Upper lobe of right lung (tissue), 1 donor: ENCODE measurements at regions not wholly inside any gene's neighbourhood (a gene's known extent, or its start where the extent isn't known, plus 50 kb on each side); places are given as distances from the start of the nearest gene placed in this dataset.

Experiments
- ATAC-seq: fragments of 200-7000 bp; cut with Tn5 transposase; one replicate; pipeline ENCODE4 v1.9.1; 2020; ENCODE audit warnings: mild to moderate bottlenecking, moderate library complexity
- DNase-seq: peaks from one replicate; pipeline ENCODE4 v3.0.0-alpha.2; 2020
- H3K27ac ChIP-seq: fragments of 200-600 bp; one replicate; pipeline ENCODE4 v1.8.0; 2022
- H3K27me3 ChIP-seq: fragments of 200-600 bp; one replicate; pipeline ENCODE4 v1.8.0; 2022; ENCODE audit warnings: mild to moderate bottlenecking
- H3K36me3 ChIP-seq: fragments of 200-600 bp; one replicate; pipeline ENCODE4 v1.8.0; 2022
- H3K4me1 ChIP-seq: fragments of 200-600 bp; one replicate; pipeline ENCODE4 v1.8.0; 2022
- H3K4me3 ChIP-seq: fragments of 200-600 bp; one replicate; pipeline ENCODE4 v1.8.0; 2022; ENCODE audit warnings: mild to moderate bottlenecking
- H3K9me3 ChIP-seq: fragments of 200-600 bp; one replicate; pipeline ENCODE4 v1.8.0; 2022
- intact Hi-C: fragments of 100-400 bp; cut with DNase I; formaldehyde crosslinking; loops from one replicate; pipeline ENCODE4 v1.11.0; 2022
- TF ChIP-seq, protein P1 (sequence below): fragments of 200-600 bp; IDR thresholded peaks from one replicate; pipeline ENCODE4 v1.8.0; 2022; ENCODE audit warnings: antibody characterized with exemption
- donor health status: DM: no; HTN: yes; CAD: no; lungs with severe emphysema.

GRCh38 chr14:43249116-43249515, 1258.0 kb downstream of the FSCB start:
- Histone ChIP-seq H3K27ac (no peak overlapping the region), H3K4me3 (no peak overlapping the region), H3K27me3 (no peaks in the 10 kb centered on the region), H3K4me1 (no peaks in the 10 kb centered on the region), H3K9me3 (no peaks in the 10 kb centered on the region), H3K36me3 (no peaks in the 10 kb centered on the region)
- DNase-seq: no peak
- intact Hi-C loops: no loop called here
- TF ChIP-seq, protein P1, sequence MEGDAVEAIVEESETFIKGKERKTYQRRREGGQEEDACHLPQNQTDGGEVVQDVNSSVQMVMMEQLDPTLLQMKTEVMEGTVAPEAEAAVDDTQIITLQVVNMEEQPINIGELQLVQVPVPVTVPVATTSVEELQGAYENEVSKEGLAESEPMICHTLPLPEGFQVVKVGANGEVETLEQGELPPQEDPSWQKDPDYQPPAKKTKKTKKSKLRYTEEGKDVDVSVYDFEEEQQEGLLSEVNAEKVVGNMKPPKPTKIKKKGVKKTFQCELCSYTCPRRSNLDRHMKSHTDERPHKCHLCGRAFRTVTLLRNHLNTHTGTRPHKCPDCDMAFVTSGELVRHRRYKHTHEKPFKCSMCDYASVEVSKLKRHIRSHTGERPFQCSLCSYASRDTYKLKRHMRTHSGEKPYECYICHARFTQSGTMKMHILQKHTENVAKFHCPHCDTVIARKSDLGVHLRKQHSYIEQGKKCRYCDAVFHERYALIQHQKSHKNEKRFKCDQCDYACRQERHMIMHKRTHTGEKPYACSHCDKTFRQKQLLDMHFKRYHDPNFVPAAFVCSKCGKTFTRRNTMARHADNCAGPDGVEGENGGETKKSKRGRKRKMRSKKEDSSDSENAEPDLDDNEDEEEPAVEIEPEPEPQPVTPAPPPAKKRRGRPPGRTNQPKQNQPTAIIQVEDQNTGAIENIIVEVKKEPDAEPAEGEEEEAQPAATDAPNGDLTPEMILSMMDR: no peak
- ATAC-seq: no peak

DNA sequence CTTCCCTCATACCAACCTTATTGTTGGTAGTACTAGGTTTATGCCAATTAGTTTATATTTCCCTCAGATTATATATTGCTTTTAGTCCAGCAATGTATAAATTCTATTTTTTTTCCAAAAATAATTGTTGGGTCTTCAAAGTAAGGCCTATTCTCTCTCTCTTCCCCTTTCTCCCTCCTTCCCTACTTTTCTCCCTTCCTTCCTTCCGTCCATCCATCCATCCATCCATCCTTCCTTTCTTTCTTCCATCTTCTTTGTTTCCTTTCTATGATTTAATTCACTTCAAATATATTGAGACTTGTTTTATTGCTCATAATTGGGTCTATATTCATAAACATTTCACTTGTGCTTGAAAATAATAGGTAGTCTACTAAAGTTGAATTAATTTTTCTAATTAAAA, 1259.2 kb downstream of the FSCB start:
- intact Hi-C loops: no loop called here
- no peak for DNase-seq
- no peak overlapping the region for H3K27ac ChIP-seq
- H3K36me3 ChIP-seq: no peaks in the 10 kb centered on the region
- no peak for ATAC-seq
- TF ChIP-seq, protein P1: no peak
- no peaks in the 10 kb centered on the region for H3K27me3 ChIP-seq
- H3K4me3 ChIP-seq: no peak overlapping the region
- no peaks in the 10 kb centered on the region for H3K4me1 ChIP-seq
- no peaks in the 10 kb centered on the region for H3K9me3 ChIP-seq

DNA sequence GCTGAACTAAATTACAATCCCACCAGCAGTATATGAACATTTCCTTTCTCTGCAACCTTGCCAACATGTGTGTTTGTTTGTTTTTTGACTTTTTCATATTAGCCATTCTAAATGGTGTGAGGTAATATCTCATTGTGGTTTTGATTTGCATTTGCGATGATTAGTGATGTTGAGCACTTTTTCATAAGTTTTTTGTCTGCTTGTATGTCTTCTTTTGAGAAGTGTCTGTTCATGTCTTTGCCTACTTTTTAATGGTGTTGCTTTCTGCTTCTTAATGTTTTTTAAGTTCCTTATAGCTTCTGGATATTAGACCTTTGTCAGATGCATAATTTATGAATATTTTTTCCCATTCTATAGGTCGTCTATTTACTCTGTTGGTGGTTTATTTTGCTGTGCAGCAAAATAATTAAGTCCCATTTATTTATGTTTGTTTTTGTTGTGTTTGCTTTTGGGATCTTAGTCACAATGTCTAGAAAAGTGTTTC, 1262.9 kb downstream of the FSCB start:
- no peaks in the 10 kb centered on the region for H3K9me3 ChIP-seq
- intact Hi-C loops: no loop called here
- DNase-seq (no peak), ATAC-seq (no peak)
- TF ChIP-seq, protein P1: no peak
- H3K36me3 ChIP-seq: no peaks in the 10 kb centered on the region
- H3K27ac ChIP-seq: no peak overlapping the region
- H3K4me1 ChIP-seq: no peaks in the 10 kb centered on the region
- no peaks in the 10 kb centered on the region for H3K27me3 ChIP-seq
- H3K4me3 ChIP-seq: no peak overlapping the region

DNA sequence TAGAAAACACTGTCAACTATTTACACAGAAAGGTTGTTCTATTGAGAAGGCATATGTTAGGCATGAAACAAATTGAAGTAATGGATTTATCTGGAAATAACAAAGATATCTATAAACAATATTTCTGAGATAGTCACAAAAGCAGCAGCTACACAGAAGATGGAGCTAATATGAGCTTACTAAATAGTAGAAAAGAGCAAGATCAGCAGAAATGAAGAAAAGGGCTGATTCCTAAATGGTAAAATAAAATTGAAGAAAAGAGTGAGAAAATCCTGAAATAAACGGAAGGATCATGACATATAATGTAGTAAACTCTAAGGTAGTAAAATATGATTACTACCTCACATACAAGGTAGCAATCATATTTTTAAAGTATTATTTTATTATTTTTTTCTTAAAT, 1263.9 kb downstream of the FSCB start:
- no peak overlapping the region for H3K4me3 ChIP-seq
- no peak for ATAC-seq
- no peak overlapping the region for H3K27ac ChIP-seq
- no peaks in the 10 kb centered on the region for H3K9me3 ChIP-seq
- no peak for DNase-seq
- H3K27me3 ChIP-seq: no peaks in the 10 kb centered on the region
- H3K4me1 ChIP-seq: no peaks in the 10 kb centered on the region
- intact Hi-C loops: no loop called here
- TF ChIP-seq, protein P1: no peak
- no peaks in the 10 kb centered on the region for H3K36me3 ChIP-seq

- Histone ChIP-seq H3K27me3 (no peaks in the 10 kb centered on the region), H3K27ac (no peak overlapping the region), H3K4me3 (no peak overlapping the region), H3K4me1 (no peaks in the 10 kb centered on the region), H3K9me3 (no peaks in the 10 kb centered on the region), H3K36me3 (no peaks in the 10 kb centered on the region)
- ATAC-seq (no peak), DNase-seq (no peak)
- TF ChIP-seq, protein P1: no peak
- intact Hi-C loops: no loop called here
Observed at GRCh38 chr14:43232261-43232660, 1274.8 kb downstream of the FSCB start.

DNA sequence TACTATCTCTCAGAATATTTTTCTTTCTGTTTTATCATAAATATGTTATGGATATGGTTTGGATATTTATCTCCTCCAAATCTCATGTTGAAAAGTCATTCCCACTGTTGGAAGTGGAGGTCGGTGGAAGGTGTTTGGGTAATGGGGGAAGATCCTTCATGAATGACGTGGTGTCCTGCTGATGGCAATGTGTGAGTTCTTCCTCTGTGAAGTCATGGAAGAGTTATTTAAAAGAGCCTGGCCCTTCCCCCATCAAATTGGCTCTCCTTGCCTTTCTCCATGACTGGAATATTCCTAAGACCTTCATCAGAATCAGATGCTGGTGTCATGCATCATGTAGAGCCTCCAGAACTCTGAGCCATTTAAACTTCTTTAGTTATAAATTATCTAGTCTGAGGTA, 1291.6 kb downstream of the FSCB start:
- Histone ChIP-seq H3K27ac (no peak overlapping the region), H3K4me3 (no peak overlapping the region), H3K4me1 (no peaks in the 10 kb centered on the region), H3K9me3 (no peaks in the 10 kb centered on the region), H3K27me3 (no peaks in the 10 kb centered on the region), H3K36me3 (no peaks in the 10 kb centered on the region)
- no peak for DNase-seq
- intact Hi-C loops: no loop called here
- no peak for ATAC-seq
- TF ChIP-seq, protein P1: no peak
